Choroid plexus epithelial cell (primary cell): ENCODE measurements at regions not wholly inside any gene's neighbourhood (a gene's known extent, or its start where the extent isn't known, plus 50 kb on each side); places are given as distances from the start of the nearest gene placed in this dataset.

Experiments used
- DNase-seq: peaks from one replicate; pipeline ENCODE4 v3.0.0-alpha.2; 2010; ENCODE audit warnings: low read depth
- H3K4me3 ChIP-seq: 2 replicates; pipeline ENCODE4 v1.5.1; 2011; ENCODE audit warnings: low read depth, mild to moderate bottlenecking, control low read depth, low read length, moderate library complexity
- TF ChIP-seq, protein P1 (sequence below): conservative IDR thresholded peaks from 2 replicates; pipeline ENCODE4 v1.5.1; 2011; ENCODE audit warnings: low read depth, mild to moderate bottlenecking, control low read depth, inconsistent platforms, low read length, moderate library complexity

GRCh38 chr2:53286345-53286744, 481.3 kb upstream of the CHAC2 start:
- TF ChIP-seq, protein P1, sequence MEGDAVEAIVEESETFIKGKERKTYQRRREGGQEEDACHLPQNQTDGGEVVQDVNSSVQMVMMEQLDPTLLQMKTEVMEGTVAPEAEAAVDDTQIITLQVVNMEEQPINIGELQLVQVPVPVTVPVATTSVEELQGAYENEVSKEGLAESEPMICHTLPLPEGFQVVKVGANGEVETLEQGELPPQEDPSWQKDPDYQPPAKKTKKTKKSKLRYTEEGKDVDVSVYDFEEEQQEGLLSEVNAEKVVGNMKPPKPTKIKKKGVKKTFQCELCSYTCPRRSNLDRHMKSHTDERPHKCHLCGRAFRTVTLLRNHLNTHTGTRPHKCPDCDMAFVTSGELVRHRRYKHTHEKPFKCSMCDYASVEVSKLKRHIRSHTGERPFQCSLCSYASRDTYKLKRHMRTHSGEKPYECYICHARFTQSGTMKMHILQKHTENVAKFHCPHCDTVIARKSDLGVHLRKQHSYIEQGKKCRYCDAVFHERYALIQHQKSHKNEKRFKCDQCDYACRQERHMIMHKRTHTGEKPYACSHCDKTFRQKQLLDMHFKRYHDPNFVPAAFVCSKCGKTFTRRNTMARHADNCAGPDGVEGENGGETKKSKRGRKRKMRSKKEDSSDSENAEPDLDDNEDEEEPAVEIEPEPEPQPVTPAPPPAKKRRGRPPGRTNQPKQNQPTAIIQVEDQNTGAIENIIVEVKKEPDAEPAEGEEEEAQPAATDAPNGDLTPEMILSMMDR: no peak
- DNase-seq: no peak
- H3K4me3 ChIP-seq: no peak overlapping the region

- TF ChIP-seq, protein P1: no peak
- no peak overlapping the region for H3K4me3 ChIP-seq
- DNase-seq: no peak
Measured at GRCh38 chr2:53275743-53276142, 491.9 kb upstream of the CHAC2 start.

DNA sequence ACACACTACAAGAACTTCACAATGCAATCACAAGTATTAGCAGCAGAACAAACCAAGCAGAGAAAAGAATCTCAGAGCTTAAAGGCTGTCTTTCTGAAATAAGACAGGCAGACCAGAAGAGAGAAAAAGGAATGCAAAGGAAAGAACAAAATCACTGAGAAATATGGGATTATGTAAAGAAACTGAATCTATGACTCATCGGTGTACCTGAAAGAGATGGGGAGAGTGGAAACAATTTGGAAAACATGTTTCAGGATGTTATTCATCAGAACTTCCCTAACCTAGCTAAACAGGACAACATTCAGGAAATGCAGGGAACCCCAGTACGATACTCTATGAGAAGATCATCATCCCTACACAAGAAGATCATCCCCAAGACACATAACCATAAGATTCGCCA, 499.0 kb upstream of the CHAC2 start:
- TF ChIP-seq, protein P1: no peak
- DNase-seq: no peak
- no peak overlapping the region for H3K4me3 ChIP-seq

GRCh38 chr2:53268086-53268485, 499.5 kb upstream of the CHAC2 start:
- TF ChIP-seq, protein P1: peak; percentile 8
- H3K4me3 ChIP-seq: no peak overlapping the region
- no peak for DNase-seq

- no peak overlapping the region for H3K4me3 ChIP-seq
- no peak for DNase-seq
- TF ChIP-seq, protein P1: no peak
Measured at GRCh38 chr2:53265544-53266299, 501.9 kb upstream of the CHAC2 start.

DNA sequence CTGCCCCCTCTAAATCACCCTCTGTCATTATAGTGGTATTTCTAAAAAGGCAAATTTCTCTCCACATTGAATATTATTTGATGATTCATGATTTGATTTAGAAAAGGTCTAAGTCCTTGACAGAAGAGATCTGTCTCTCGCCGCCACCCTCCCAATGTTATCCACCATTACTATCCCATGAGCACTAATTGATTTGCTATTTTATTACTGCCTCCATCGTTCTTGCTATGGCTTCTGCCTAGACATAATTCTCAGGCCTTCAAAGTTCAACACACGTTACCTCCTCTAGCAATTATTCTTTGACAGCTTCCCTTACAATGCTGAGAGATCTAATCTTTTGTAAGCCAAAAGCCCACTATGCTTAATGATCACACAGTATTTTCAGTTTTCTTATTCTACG, 507.0 kb upstream of the CHAC2 start:
- DNase-seq: no peak
- H3K4me3 ChIP-seq: no peak overlapping the region
- TF ChIP-seq, protein P1: no peak

GRCh38 chr2:53259395-53260009, 508.1 kb upstream of the CHAC2 start:
- TF ChIP-seq, protein P1: no peak
- DNase-seq: no peak
- no peak overlapping the region for H3K4me3 ChIP-seq
